ENCODE measurements at regions not wholly inside any gene's neighbourhood (a gene's known extent, or its start where the extent isn't known, plus 50 kb on each side); places are given as distances from the start of the nearest gene placed in this dataset.
A peak's percentile ranks its signal among the peaks of the same experiment; 100 is the strongest.

DNA sequence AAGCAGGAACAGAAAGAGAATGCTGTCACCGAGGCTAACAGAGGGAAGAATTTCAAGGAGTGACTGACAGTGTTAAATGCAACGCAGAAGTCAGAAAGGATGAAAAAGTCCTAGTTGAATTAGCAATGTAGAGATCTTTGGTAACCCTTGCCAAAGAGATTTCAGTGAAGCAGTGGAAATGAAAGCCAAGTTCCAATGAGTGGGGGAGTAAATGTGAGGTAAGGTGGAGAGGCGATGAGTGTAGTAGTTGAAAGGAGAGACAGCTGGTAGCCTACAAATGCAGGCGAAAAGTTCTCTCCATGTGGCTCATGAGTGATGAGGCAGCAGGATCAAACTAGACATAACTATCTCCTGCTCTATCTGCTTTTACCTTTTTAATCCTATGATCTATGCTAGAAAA lies 74.6 kb upstream of the IPO9 start:
- DNase-seq: no peak

DNA sequence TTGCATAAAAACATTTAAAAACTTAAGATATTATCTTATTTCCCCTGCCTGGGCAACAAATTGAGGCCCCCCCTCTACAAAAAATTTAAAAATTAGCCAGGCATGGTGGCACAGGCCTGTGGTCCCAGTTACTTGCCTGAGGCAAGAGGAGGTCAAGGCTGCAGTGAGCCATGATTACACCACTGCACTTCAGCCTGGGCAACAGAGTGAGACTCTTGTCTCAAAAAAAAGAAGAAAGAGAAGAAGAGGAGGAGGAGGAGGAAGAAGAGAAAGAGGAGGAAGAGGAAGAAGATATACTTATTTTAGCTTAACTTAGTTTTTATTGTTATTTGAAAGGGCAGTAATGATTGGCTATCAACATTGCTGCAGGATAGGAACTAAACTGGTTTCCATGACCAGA lies 73.8 kb upstream of the IPO9 start:
- no peak for DNase-seq

- DNase-seq: no peak
Measured at GRCh38 chr1:201756406-201756805, 72.6 kb upstream of the IPO9 start.

DNA sequence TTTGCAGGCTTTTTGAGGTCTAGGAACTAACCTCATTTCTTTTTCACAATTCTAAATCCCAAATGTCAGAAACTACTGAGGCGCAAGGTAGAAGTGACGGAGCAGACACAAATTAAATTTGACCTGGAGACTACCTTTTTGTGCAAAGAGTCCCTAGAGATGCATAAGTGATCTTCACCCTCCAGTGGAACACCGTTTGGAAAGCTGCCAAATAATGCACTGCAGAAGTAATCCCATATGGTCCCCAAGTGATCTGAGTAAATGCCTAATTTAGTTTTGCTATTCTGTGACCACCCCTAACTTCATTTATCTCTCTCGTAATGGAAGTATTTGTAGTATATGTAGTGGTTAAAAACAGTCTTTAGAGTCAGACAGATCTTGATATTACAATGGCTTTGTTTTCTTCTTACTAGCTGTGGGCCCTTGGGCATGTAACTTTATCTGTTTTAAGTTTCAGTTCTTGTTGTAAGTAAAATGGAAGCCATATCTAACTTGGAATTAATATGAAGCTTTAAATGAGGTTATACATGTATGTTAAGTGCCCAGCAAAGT lies 70.4 kb upstream of the IPO9 start:
- DNase-seq: peak; percentile 28

DNA sequence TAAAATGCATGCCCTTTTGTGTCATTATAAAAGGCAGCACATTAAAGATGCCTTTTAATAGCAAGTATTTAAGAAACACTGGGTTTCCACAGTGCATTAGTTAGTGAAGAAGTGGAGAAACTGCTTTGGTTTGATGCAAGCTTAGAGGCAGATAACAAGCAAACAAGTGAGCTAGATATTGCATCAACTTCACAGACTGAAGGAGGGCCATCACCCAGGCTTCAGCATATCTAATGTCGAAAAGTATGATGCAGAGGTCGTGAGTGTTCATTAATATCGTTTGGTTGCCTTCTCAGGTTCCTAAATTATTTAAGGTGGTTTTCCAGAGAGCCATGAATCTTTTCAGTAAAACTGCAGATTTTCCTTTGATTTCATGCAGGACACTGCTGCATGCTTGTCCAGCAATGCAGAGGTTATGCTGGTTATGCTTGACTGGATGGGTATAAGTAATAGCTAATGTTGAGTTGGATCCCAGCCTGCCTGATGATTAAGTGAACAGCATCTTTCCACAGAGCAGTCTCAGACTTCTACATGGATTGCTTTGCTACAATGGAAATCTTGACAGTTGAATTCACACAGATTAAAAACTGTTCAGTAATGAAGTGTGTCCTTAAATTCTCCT lies 69.7 kb upstream of the IPO9 start:
- no peak for DNase-seq

GRCh38 chr1:201760516-201760915 lies 68.4 kb upstream of the IPO9 start:
- DNase-seq: no peak

- DNase-seq: no peak
Measured at GRCh38 chr1:201761178-201761577, 67.8 kb upstream of the IPO9 start.

- no peak for DNase-seq
Measured at GRCh38 chr1:201761871-201762270, 67.1 kb upstream of the IPO9 start.

GRCh38 chr1:201762381-201762780 lies 66.6 kb upstream of the IPO9 start:
- DNase-seq: no peak

GRCh38 chr1:201763455-201764140 lies 65.4 kb upstream of the IPO9 start:
- DNase-seq: no peak

DNA sequence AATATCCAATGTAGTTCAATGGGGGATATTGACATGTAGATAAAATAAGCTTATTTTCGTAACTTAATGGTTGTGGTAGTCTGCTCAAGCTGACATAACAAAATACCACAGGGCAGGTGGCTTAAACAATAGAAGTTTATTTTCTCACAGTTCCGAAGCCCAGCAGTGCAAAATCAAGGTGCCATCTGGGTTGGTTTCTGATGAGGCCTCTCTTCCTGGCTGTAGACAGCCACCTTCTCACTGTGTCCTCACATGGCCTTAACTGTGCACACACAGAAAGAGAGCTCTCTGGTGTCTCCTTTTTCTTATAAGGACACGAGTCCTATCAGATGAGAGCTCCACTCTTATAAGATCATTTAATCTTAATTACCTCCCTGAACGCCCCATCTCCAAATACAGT lies 64.8 kb upstream of the IPO9 start:
- DNase-seq: no peak

GRCh38 chr1:201764579-201764978 lies 64.4 kb upstream of the IPO9 start:
- DNase-seq: no peak

DNA sequence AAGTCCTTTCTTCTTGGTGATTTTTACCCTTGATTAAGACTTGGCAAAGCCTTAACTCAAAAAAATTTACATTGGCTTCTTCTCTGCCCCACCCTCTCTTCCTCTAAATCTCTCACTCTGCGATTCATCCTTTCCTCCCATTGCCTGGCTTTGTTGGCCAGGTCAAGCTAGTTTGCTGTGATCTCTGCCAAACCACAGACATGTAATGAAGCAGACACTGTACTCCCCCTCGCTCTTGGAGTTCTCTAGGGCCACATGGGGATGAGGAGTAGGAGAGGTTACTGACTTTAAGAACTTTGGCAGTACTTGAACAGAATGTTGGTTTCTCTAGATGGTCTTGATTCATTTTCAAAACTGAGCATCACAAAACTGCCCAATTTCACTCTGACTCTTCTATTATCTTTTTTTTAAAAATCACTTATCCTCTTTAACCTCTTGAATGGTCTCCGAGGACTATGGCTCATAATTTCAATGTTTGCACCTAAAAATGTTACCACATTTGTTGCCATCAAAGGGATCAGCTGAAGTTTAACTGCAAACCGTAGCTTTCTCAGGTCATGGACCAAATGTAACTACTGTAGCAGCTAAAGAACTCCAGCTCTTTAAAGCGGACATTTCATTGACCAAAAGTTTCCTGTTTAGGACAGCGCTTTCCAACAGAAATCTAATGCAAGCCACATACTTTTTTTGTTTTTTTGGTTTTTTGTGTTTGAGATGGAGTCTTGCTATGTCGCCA lies 62.7 kb upstream of the IPO9 start:
- no peak for DNase-seq

- DNase-seq: no peak
Measured at GRCh38 chr1:201767339-201767738, 61.6 kb upstream of the IPO9 start.

- DNase-seq: no peak
Measured at GRCh38 chr1:201769072-201769471, 59.9 kb upstream of the IPO9 start.

- DNase-seq: no peak
Measured at GRCh38 chr1:201769966-201770365, 59.0 kb upstream of the IPO9 start.

- no peak for DNase-seq
Measured at GRCh38 chr1:201771466-201771865, 57.5 kb upstream of the IPO9 start.

DNA sequence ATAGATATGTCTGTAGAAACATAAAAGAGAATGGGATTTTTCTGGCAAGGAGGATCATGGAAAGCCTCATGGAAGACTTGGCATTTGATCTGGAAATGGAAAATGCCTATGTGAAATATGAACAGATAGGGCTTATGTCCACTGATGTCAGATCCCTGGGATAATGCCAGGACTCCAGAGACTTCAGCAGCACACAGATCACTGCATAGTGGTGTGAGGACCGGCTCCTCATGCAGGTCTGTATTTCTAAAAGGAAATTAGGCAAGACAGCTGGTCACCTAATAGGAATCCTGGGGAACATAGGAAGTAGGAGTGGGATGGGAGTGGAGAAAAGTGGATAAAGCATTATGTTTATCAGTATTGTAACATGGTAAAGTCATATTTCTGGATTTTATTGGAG lies 56.8 kb upstream of the IPO9 start:
- no peak for DNase-seq

DNA sequence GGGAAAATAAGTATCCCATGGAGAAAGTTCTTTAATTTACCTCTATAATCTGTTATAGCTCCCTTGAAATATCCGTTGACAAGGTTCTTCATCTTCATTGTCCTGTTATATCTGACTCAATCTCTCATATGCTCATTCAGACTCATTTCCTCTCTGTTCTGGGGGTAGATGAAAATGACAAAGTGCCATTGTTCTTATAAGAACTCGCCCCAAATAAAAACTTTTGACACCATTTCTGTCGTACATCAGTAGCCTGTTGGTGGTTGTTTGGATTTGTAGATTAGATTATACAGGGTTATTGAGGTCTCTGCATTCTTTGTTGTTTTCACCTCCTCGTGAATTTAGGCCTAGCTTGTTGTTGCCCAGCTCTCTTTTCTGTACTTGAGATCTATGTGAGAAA lies 55.2 kb upstream of the IPO9 start:
- DNase-seq: no peak

DNA sequence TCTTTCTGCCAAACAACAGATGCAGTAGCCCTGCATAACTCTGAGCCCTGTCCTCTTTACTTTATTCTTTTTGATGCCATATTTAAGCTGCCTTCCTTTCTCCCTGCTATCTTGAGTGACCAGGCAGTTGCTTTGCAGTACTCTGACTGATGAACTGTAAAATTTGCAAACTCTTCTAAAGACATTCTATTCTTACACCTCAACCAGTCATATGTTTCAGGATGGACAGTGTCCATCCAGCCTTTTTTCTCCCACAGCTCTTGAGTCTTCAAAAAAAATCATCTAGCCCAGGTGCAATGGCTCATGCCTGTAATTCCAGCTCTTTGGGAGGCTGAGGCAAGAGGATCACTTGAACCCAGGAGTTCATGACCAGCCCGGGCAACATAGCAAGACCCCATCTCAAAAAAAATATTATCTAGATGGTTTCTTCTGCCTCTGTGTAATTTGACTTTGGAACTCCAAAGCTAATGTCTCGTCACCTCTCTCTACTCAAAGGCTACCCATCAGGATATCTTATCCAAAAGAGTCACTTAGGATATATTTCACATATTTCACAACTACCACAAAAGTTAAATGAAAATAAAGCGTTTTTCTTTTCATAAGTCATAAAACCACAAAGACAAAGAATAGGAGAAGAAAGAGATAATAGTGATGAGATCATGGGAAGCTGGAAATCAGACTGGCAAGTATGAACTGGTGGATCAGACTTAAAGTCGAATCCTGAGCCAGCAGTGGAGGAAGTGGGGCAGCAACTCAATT lies 54.6 kb upstream of the IPO9 start:
- no peak for DNase-seq

GRCh38 chr1:201774983-201775344 lies 54.0 kb upstream of the IPO9 start:
- no peak for DNase-seq

- DNase-seq: no peak
Measured at GRCh38 chr1:201775380-201775779, 53.6 kb upstream of the IPO9 start.

GRCh38 chr1:201778279-201779065 lies 50.5 kb upstream of the IPO9 start:
- DNase-seq: no peak
